ENCODE measurements at regions not wholly inside any gene's neighbourhood (a gene's known extent, or its start where the extent isn't known, plus 50 kb on each side); places are given as distances from the start of the nearest gene placed in this dataset.

GRCh38 chr21:35607406-35607805 lies 452.9 kb downstream of the SETD4 start:
- no peak for TF ChIP-seq CTCF (IDR thresholded peaks at IDR 0.05)
- no peak for TF ChIP-seq POLR2A (IDR thresholded peaks at IDR 0.05)
